ENCODE measurements at regions not wholly inside any gene's neighbourhood (a gene's known extent, or its start where the extent isn't known, plus 50 kb on each side); places are given as distances from the start of the nearest gene placed in this dataset.
A peak's percentile ranks its signal among the peaks of the same experiment; 100 is the strongest.

DNA sequence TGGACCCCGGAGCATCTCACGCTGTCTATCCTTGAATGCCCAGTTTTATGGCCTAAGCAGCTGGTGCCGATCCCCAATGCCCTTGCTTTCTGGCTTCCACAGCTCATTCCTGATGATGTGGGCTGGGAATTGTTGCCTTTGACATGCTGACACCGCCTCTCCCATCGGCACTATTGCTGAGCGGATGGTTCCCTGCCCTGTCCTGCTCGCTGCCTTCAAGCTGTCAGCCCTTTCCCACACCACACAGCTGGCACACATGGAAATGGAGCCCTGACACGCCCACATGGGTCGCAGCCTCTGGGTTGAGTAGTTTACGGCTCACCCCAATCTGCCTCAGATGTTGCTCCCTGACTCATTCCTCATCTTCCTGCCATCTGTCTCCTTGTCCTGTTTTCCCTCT lies 110.2 kb upstream of the SESN3 start:
- DNase-seq, result no peak

GRCh38 chr11:95339086-95339901 lies 108.3 kb upstream of the SESN3 start:
- no peak for DNase-seq

GRCh38 chr11:95338430-95338991 lies 107.5 kb upstream of the SESN3 start:
- DNase-seq, result no peak

- no peak for DNase-seq
Observed at GRCh38 chr11:95337972-95338429, 107.0 kb upstream of the SESN3 start.

DNA sequence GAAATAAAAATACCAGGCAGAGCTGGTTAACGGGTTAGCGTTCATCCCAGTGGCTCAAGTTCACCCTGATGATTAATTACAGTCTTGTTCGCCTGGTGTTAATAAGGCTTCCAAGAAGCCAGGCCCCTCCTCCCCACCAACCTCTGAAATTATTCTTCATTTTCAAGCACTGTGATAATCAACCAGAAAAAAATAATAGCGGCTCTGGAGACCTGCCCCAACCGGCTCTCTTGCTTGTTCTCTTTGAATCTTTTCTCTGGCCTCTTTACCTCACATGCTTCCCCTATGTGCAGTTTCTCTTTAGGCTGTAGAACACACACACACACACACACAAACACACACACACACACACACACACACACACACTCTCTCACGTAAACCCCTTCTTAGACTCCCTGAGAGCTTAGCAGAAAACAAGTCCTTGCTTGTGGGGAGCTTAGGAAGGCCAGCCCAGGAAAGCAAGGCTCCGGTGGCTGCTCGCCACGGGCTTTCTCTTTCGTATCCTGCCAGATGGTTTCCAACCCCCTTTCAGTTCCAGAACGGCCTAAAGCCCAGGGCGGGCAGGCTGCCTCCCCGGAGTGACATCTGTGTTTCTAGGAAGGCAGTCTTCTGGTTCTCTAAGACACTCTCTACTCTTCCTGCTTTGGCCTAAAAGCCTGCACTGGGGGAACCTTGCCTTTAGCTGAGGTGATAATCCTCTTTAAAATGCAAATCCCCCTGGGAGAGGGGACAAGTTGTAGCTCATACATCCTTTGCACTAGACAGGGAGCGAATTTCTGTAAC lies 106.4 kb upstream of the SESN3 start:
- peak; percentile 59 to 61 for DNase-seq

- no peak for DNase-seq
Observed at GRCh38 chr11:95335989-95336388, 105.0 kb upstream of the SESN3 start.

- no peak for DNase-seq
Observed at GRCh38 chr11:95331161-95331560, 100.2 kb upstream of the SESN3 start.

GRCh38 chr11:95330302-95330701 lies 99.3 kb upstream of the SESN3 start:
- no peak for DNase-seq

DNA sequence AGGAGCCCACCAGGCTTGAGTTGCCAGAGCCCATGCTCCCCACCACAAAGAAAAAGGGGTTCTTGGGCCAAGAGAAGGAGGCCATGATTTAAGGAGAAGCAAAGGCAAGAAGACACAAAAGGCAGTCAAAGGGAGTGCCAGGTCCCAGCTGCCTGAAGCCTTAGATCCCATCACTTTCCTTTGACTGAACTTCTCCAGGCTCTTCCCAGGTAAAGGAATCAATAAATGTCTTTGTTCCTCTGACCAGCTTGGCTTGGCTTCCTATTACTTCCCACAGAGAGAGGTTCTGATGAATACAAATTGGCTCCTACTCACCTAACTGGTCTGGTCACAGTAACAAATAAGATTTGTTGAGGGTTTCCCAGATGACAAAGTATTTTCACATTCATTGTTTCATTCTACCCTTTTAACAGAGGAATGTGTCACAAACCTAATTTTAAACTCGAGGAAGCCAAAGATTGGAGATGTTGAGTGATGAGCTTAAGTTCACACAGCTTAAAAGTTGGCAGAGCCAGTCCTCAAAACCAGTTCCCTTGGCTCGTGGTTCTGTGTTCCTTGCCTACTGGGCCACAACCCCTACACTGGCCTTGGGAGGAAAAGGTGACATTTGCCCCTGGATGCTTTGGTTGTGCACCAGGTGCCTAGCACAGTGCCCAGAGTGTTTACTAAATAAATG lies 96.4 kb upstream of the SESN3 start:
- no peak for DNase-seq

- no peak for DNase-seq
Observed at GRCh38 chr11:95325777-95326258, 94.8 kb upstream of the SESN3 start.

- no peak for DNase-seq
Observed at GRCh38 chr11:95324826-95325225, 93.8 kb upstream of the SESN3 start.

DNA sequence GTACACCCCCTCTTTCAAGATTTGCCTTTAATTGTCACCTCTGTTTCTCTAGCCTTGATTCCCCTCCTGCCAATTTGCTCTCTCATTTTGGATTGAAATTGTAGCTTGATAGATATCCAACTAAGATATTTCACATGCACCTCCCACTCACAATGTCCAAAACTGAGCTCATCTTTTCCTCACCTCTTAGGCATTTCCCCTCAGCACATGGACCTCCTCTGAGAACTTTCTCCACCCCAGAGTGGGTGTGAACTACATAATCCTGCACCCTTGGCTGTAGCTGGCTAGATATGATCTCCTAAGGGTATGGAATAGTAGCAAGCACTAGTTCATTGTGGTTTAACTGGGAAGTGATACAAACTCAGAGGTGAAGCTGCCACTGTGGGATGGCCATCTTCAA lies 91.5 kb upstream of the SESN3 start:
- no peak for DNase-seq

- no peak for DNase-seq
Observed at GRCh38 chr11:95318498-95318897, 87.5 kb upstream of the SESN3 start.

DNA sequence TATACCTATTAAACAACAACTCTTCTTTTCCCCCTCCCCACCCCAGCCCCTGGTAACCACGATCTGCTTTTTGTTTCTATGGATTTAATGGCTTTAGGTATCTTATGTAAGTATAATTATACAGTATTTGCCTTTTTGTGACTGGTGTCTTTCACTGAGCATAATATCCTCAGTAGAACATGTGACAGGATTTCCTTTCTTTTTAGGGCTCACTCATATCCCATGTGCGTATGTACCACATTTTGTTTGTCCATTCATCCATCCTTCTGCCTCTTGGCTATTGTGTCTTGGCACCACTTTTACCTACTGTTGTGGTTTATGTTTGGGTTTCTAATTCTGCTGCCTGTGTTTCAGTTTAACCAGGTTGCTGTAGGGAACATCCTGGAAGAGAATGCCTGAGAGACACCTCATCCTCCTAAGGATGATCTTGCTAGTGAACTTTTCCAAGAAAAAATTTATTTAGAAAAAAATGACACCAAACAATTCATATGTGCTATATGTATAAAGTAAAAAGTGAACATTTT lies 77.6 kb upstream of the SESN3 start:
- no peak for DNase-seq

DNA sequence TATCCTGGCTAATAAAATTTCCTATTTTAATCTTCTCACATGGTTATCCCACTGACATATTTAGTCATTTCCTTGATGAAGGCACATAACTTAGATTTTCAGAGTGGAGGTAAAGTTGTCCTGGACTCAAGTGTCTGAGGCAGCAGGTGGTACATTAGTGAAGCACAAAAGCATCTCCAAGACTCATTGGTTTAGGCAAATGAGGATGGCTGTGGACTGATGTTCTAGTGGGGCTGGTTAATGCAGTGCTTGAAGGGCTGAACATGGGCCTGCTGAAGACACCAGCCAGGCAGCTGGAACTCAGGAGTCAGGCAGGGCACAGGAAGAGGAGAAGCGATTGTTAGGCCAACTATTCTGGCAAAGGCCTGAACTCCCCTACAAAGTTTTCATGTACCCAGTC lies 76.3 kb upstream of the SESN3 start:
- no peak for DNase-seq

- no peak for DNase-seq
Observed at GRCh38 chr11:95306801-95307200, 75.8 kb upstream of the SESN3 start.

DNA sequence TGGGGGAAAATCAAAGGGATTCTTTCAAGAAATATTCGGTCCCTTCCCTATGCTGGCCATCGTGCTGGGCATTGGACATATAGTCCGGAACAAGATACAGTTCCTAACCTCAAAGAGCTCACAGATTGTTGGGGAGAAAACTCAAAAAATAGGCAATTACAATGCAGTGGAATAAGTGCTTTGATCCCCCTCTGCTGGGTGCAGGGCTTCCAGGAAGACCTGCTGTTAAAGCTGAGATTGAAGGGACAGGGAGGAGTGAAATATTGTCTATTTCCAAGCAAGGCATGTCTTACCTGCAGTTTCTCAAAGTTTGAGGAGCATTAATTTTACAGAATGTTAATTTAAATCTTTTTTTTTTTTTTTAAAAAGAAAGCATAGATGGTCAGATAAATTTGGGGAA lies 75.1 kb upstream of the SESN3 start:
- DNase-seq, result no peak

DNA sequence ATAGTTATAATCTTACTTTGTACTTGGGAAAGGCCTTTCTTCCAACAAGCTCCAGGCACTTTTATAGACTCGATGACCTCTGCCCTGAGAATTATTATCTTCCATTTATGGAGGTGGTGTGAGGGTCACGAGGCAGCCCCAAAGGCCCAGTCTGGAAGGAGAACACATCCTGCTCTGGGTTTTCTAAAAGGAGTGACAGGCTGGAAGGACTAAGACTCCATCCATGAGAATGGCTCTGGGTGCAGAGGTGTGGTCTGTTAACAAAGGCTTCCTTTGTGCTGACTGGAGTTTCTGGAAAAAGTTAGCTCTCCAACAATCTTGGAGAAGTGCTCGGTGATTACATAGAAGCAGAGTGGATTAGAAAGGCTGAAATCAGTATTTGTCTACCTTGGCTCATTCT lies 74.7 kb upstream of the SESN3 start:
- no peak for DNase-seq

GRCh38 chr11:95304777-95305176 lies 73.8 kb upstream of the SESN3 start:
- no peak for DNase-seq

DNA sequence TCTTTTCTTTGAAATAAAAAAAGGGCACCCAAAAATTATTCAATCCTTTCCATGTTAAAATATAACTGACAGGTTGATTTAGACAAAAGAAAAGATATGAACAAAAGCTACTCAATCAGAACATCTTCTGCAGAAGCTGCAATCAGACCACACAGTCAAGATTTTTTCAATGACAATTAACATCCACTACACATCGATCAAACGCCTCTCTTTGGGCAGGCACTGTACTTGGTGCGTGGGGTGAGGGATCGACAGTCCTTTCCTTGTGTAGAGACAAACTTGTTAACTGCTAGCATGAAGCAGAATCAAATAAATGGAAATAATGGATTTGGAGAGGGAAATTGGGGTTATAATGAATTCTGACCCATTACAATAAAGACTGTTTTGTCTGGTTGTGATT lies 71.2 kb upstream of the SESN3 start:
- DNase-seq, result no peak

DNA sequence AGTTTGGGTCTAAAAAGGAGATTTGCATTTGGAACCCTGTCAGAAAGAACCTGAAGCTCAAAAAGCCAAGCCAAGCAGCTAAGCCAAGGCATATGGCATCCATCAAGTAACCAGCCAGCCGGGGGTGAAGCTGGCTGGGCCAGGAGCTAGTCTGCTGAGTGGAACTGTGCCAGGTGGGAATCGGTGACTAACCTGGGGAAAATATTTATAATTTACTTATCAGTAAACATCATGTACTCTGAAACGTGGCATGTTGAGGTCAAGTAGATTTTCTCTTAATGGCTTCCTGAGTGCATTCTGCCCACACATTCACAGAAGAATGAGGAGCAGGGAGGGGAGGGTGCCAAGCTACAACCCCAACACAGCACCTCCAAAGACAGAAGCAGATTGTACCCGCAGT lies 70.5 kb upstream of the SESN3 start:
- no peak for DNase-seq

DNA sequence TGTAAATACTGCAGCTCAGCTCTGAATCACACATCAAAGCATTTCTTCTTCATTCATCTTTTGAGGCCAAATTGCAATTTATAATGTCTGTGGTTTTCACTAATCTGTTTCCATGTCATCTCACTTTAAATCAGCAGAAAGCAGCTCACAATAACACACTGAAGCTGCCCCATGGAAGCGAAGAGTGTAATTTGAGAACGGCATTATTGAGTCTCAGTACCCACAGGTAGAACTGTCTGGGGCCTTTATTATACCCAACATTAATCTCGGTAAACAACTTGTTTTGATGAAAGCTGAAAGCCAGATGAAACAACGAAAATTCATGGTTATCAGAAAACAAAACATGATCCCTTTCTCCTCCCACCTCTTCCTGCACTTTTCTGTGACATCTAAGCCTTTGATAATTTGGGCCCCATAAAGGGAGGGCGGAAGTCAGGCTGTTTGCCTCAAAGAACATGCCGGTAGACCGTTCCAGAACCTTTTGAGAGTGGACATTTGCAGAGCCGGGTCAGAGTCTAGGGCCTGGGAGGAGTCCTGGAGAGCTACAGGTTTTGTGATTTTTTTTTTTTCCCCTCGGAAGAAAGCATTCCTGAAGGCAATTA lies 68.2 kb upstream of the SESN3 start:
- no peak for DNase-seq

All from activated T-cell treated with anti-CD3 and anti-CD28 coated beads, Interleukin-2, amount 50 U/mL, for 48 hours (primary cell).